GM12891 (cell line): ENCODE measurements at regions not wholly inside any gene's neighbourhood (a gene's known extent, or its start where the extent isn't known, plus 50 kb on each side); places are given as distances from the start of the nearest gene placed in this dataset.

ENCODE experiments used
- PAX5 ChIP-seq: IDR thresholded peaks from 2 replicates; pipeline ENCODE4 v1.6.1; 2011; ENCODE audit warnings: low read length, moderate library complexity, mild to moderate bottlenecking; ENCODE audit not compliant: insufficient read depth, severe bottlenecking
- POLR2A ChIP-seq: IDR thresholded peaks from 2 replicates; pipeline ENCODE4 v1.6.1; 2011; ENCODE audit warnings: low read depth, low read length, control low read depth
- POLR2AphosphoS5 ChIP-seq: IDR thresholded peaks from 2 replicates; pipeline ENCODE4 v1.6.1; 2011; ENCODE audit warnings: low read depth, low read length, control low read depth
- POU2F2 ChIP-seq: IDR thresholded peaks from 2 replicates; pipeline ENCODE4 v1.6.1; 2011; ENCODE audit warnings: low read depth, mild to moderate bottlenecking, control low read depth, low read length, moderate library complexity
- SPI1 ChIP-seq: IDR thresholded peaks from 2 replicates; pipeline ENCODE4 v1.6.1; 2011; ENCODE audit warnings: low read depth, low read length, control low read depth
- TAF1 ChIP-seq: IDR thresholded peaks from 2 replicates; pipeline ENCODE4 v1.6.1; 2011; ENCODE audit warnings: low read depth, low read length, control low read depth

DNA sequence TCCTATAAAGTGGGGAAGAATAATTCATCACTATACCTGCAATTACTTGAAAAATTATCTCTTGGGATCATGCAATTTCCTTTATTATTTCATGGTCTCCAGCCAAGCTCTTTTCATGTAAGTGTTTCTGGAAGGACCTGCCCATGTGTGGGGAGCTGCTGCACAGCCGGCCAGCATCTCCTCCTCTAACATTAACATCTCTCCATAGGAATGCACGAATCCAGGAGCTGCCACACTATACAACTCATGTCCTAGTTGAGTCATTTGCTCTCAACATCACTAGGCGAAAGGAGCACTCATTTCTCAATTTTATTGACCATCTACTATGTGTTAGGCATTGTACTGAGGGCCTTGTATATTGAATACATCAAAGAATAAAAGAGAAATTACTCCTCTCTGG is 144.3 kb upstream of the ERBB4 start:
- TF ChIP-seq TAF1: no peak
- no peak for TF ChIP-seq POLR2A
- no peak for TF ChIP-seq PAX5
- TF ChIP-seq POLR2AphosphoS5: no peak
- no peak for TF ChIP-seq SPI1
- no peak for TF ChIP-seq POU2F2
